Trophoblast cell (in vitro differentiated cells and primary cell): ENCODE measurements at regions not wholly inside any gene's neighbourhood (a gene's known extent, or its start where the extent isn't known, plus 50 kb on each side); places are given as distances from the start of the nearest gene placed in this dataset.

ENCODE experiments used
- DNase-seq, 2 donors: peaks; one replicate each; pipeline ENCODE4 v3.0.0-alpha.2; 2016
- H2AFZ ChIP-seq: 2 replicates; pipeline ENCODE4 v1.6.1; 2013; ENCODE audit warnings: low read length, moderate library complexity, mild to moderate bottlenecking; ENCODE audit not compliant: insufficient read depth, poor library complexity
- H2AK5ac ChIP-seq: 2 replicates; pipeline ENCODE4 v1.6.1; 2013; ENCODE audit warnings: mild to moderate bottlenecking, low read length
- H2BK120ac ChIP-seq: 2 replicates; pipeline ENCODE4 v1.6.1; 2013; ENCODE audit warnings: low read length, mild to moderate bottlenecking, moderate library complexity; ENCODE audit not compliant: insufficient read depth, poor library complexity
- H2BK12ac ChIP-seq: 2 replicates; pipeline ENCODE4 v1.6.1; 2013; ENCODE audit warnings: mild to moderate bottlenecking, low read length, moderate library complexity
- H2BK5ac ChIP-seq: 2 replicates; pipeline ENCODE4 v1.6.1; 2013; ENCODE audit warnings: low read length, low read depth, moderate library complexity, mild to moderate bottlenecking; ENCODE audit not compliant: poor library complexity
- H3K14ac ChIP-seq: 2 replicates; pipeline ENCODE4 v1.6.1; 2013; ENCODE audit warnings: mild to moderate bottlenecking, low read length
- H3K18ac ChIP-seq: 2 replicates; pipeline ENCODE4 v1.6.1; 2013; ENCODE audit warnings: mild to moderate bottlenecking, low read length
- H3K23ac ChIP-seq: 2 replicates; pipeline ENCODE4 v1.6.1; 2013; ENCODE audit warnings: low read length
- H3K27ac ChIP-seq: 2 replicates; pipeline ENCODE4 v1.5.1; 2013; ENCODE audit warnings: low read depth, mild to moderate bottlenecking, inconsistent platforms, low read length, moderate library complexity
- H3K27me3 ChIP-seq: 2 replicates; pipeline ENCODE4 v1.6.1; 2013; ENCODE audit warnings: inconsistent platforms, mild to moderate bottlenecking, low read length, moderate library complexity; ENCODE audit not compliant: insufficient read depth
- H3K36me3 ChIP-seq, 2 experiments: 1 replicate in 1 of 2; 2 replicates in 1 of 2; pipeline ENCODE4 v1.6.1; 2013; ENCODE audit warnings: low read length in 2 of 2, mild to moderate bottlenecking in 2 of 2, moderate library complexity in 1 of 2; ENCODE audit not compliant: insufficient read depth in 2 of 2, control insufficient read depth in 1 of 2
- H3K4ac ChIP-seq: 2 replicates; pipeline ENCODE4 v1.6.1; 2013; ENCODE audit warnings: low read depth, mild to moderate bottlenecking, low read length, moderate library complexity
- H3K4me1 ChIP-seq, 2 experiments: 1 replicate in 1 of 2; 2 replicates in 1 of 2; pipeline ENCODE4 v1.6.1; 2013; ENCODE audit warnings: low read length in 2 of 2, mild to moderate bottlenecking in 2 of 2, moderate library complexity in 1 of 2; ENCODE audit not compliant: insufficient read depth in 2 of 2, control insufficient read depth in 1 of 2
- H3K4me2 ChIP-seq: 2 replicates; pipeline ENCODE4 v1.6.1; 2013; ENCODE audit warnings: inconsistent platforms, mild to moderate bottlenecking, low read length, moderate library complexity
- H3K4me3 ChIP-seq: 2 replicates; pipeline ENCODE4 v1.5.1; 2013; ENCODE audit warnings: mild to moderate bottlenecking, low read depth, low read length, inconsistent platforms
- H3K79me1 ChIP-seq: one replicate; pipeline ENCODE4 v1.6.1; 2013; ENCODE audit warnings: low read length
- H3K79me2 ChIP-seq: 2 replicates; pipeline ENCODE4 v1.6.1; 2013; ENCODE audit warnings: low read length, mild to moderate bottlenecking; ENCODE audit not compliant: control insufficient read depth, insufficient read depth, poor library complexity
- H3K9ac ChIP-seq: 2 replicates; pipeline ENCODE4 v1.6.1; 2013; ENCODE audit warnings: mild to moderate bottlenecking, low read length
- H3K9me3 ChIP-seq: 2 replicates; pipeline ENCODE4 v1.6.1; 2013; ENCODE audit warnings: low read depth, mild to moderate bottlenecking, control low read depth, inconsistent platforms, low read length; ENCODE audit not compliant: insufficient read depth
- H4K12ac ChIP-seq: 2 replicates; pipeline ENCODE4 v1.6.1; 2013; ENCODE audit warnings: low read depth, mild to moderate bottlenecking, low read length, moderate library complexity
- H4K8ac ChIP-seq: 2 replicates; pipeline ENCODE4 v1.6.1; 2013; ENCODE audit warnings: low read depth, mild to moderate bottlenecking, low read length, moderate library complexity
- H4K91ac ChIP-seq: one replicate; pipeline ENCODE4 v1.6.1; 2013; ENCODE audit warnings: low read depth, mild to moderate bottlenecking, low read length, moderate library complexity
- WGBS: extraction: QIAGEN DNeasy Blood & Tissue Kit; methylation state at CpG from one replicate; pipeline ENCODE4 v1.1.7; 2013; ENCODE audit warnings: missing lambda C conversion rate; ENCODE audit not compliant: insufficient read length, insufficient coverage; ENCODE audit errors: extremely low coverage; 5-methylcytosine and 5-hydroxymethylcytosine counted together

DNA sequence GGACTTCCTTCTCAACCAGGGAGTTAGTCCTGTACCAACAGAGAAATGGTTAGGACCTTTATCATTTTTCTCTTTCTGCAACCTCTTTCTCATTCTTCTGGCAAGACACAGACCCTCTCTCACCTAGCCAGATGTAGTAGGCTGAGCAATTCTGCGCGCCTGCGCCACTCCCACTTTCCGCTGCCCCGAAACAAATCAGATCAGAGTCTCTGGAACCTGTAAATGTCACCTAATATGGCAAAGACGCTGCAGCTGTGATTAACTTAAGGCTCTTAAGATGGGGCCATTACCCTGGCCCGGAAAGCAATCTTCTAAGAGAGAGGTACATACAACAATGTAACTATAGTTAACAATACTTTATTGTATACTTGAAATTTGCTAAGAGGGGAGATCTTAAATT is 94.3 kb upstream of the ASIC2 start:
- Histone ChIP-seq H2BK5ac (no peak overlapping the region), H2BK12ac (no peak overlapping the region), H3K4me2 (no peak overlapping the region), H3K4me1 (peaks cover 9 to 18% of the 10 kb centered on the region in 2 experiments), H3K36me3 (no peaks in the 10 kb centered on the region), H2AK5ac (no peak overlapping the region), H3K79me2 (no peaks in the 10 kb centered on the region), H3K14ac (no peak overlapping the region), H3K9me3 (no peaks in the 10 kb centered on the region), H3K27ac (no peak overlapping the region), H3K79me1 (peaks cover 8% of the 10 kb centered on the region), H3K4ac (no peak overlapping the region), H4K8ac (no peak overlapping the region), H3K9ac (no peak overlapping the region), H4K12ac (no peak overlapping the region), H3K4me3 (no peak overlapping the region), H2AFZ (no peak overlapping the region), H3K27me3 (no peaks in the 10 kb centered on the region), H3K18ac (no peak overlapping the region), H2BK120ac (no peak overlapping the region), H3K23ac (no peak overlapping the region), H4K91ac (no peak overlapping the region)
- no CpG with 5 or more reads among the region's 7 CpGs for WGBS
- DNase-seq: no peak

DNA sequence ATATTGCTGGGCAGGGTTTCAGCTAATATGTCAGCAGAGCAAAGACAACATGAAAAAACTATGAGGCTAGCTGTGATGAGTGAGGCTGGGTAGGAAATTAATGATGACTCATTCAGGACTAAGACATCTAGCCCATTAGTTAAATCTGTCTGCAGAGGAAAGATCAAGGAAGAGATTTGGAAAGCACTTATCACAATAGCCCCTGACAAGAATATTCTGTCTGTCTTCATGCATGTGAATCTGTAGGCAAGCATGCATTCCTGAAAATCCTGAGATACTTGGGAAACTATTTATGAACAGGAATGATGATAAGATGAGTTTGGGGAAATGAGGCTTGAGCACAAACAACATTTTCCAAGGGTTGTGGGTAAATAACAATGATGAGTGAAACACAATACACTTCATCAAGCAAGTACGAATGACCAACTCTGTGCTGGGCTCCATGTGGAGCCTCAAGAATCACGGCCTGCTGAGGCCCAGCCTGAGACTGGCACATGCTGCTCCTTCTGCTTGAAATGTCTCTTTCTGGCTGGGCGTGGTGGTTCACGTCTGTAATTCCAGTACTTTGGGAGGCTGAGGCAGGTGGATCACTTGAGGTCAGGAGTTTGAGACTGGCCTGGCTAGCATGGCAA is 96.5 kb upstream of the ASIC2 start:
- no CpG with 5 or more reads among the region's 4 CpGs for WGBS
- peak; percentile 64 to 93 for DNase-seq
- H3K18ac ChIP-seq: no peak overlapping the region
- H4K12ac ChIP-seq: no peak overlapping the region
- H3K9ac ChIP-seq: no peak overlapping the region
- H3K4ac ChIP-seq: no peak overlapping the region
- peaks cover 8% of the 10 kb centered on the region for H3K79me1 ChIP-seq
- no peaks in the 10 kb centered on the region for H3K27me3 ChIP-seq
- H2BK5ac ChIP-seq: peak overlapping the region; percentile 58
- peak overlapping the region; percentile 32 for H2BK12ac ChIP-seq
- H4K8ac ChIP-seq: no peak overlapping the region
- H2BK120ac ChIP-seq: peak overlapping the region; percentile 64
- H3K36me3 ChIP-seq: no peaks in the 10 kb centered on the region
- H3K9me3 ChIP-seq: no peaks in the 10 kb centered on the region
- peak overlapping the region; percentile 15 for H4K91ac ChIP-seq
- no peaks in the 10 kb centered on the region for H3K79me2 ChIP-seq
- H3K4me1 ChIP-seq: peaks cover 9 to 18% of the 10 kb centered on the region in 2 experiments
- H3K27ac ChIP-seq: peak overlapping the region; percentile 30
- no peak overlapping the region for H3K14ac ChIP-seq
- no peak overlapping the region for H3K4me2 ChIP-seq
- H3K23ac ChIP-seq: no peak overlapping the region
- no peak overlapping the region for H3K4me3 ChIP-seq
- H2AFZ ChIP-seq: no peak overlapping the region
- no peak overlapping the region for H2AK5ac ChIP-seq

DNA sequence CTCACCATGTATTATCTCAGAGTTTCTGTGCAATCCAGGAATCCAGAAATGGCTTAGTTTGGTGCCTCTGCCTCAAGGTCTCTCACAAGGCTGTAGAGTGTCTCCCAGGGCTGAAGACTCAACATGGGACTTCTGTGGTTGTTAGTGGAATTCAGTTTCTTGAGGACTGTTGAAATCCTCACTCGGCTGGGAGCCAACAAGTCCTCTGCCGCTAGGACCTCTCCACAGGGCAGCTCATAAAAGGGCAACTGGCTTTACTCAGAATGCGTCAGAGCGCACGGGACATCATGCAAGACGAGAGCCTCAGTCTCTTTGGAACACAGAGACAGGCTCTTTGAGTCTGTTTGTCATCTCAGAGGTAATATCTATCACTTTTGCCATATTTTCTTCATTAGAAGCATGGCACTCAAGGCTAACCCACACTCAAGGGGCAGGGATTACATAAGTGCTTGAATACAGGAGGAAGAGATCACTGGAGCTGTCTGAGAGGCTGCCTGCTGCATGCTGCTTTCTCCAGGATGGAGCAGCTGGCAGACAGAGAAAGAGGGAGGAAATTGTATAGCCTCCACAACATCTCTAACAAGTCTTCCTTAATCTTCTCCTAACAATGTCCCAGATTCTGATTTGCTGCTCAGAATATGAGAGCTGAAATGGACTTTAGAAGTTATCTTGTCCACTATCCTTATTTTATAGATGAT is 97.5 kb upstream of the ASIC2 start:
- WGBS: no CpG with 5 or more reads among the region's 6 CpGs
- no peak overlapping the region for H3K23ac ChIP-seq
- no peaks in the 10 kb centered on the region for H3K27me3 ChIP-seq

GRCh38 chr17:33396818-33397217 is 103.7 kb upstream of the ASIC2 start:
- Histone ChIP-seq H3K36me3 (no peaks in the 10 kb centered on the region), H2AK5ac (no peak overlapping the region), H4K91ac (no peak overlapping the region), H3K79me2 (no peaks in the 10 kb centered on the region), H2BK12ac (no peak overlapping the region), H3K18ac (no peak overlapping the region), H4K8ac (no peak overlapping the region), H3K4me1 (no peaks in the 10 kb centered on the region), H2BK5ac (no peak overlapping the region), H3K79me1 (no peaks in the 10 kb centered on the region), H2BK120ac (no peak overlapping the region), H3K14ac (no peak overlapping the region), H3K9me3 (peaks cover 1% of the 10 kb centered on the region), H3K23ac (no peak overlapping the region), H2AFZ (no peak overlapping the region), H3K27ac (no peak overlapping the region), H3K9ac (no peak overlapping the region), H4K12ac (no peak overlapping the region), H3K4me2 (no peak overlapping the region), H3K4ac (no peak overlapping the region), H3K4me3 (no peak overlapping the region), H3K27me3 (no peaks in the 10 kb centered on the region)
- DNase-seq: peak in 1 of 2 donors; percentile 18
- WGBS: no CpG with 5 or more reads among the region's 3 CpGs

More for the DNA sequence above, 97.5 kb upstream of the ASIC2 start:
- DNase-seq: peak; percentile 66 to 77
- Histone ChIP-seq H2AFZ (no peak overlapping the region), H3K4me3 (no peak overlapping the region), H3K9me3 (no peaks in the 10 kb centered on the region), H3K18ac (no peak overlapping the region), H2AK5ac (no peak overlapping the region), H2BK5ac (no peak overlapping the region), H2BK12ac (peak overlapping the region; percentile 82), H3K4me2 (no peak overlapping the region), H3K79me2 (no peaks in the 10 kb centered on the region), H2BK120ac (no peak overlapping the region), H3K4me1 (peaks cover 9 to 18% of the 10 kb centered on the region in 2 experiments), H3K27ac (no peak overlapping the region), H3K79me1 (peaks cover 8% of the 10 kb centered on the region), H3K36me3 (no peaks in the 10 kb centered on the region), H3K14ac (no peak overlapping the region), H3K9ac (no peak overlapping the region), H4K91ac (peak overlapping the region; percentile 4), H4K8ac (no peak overlapping the region), H3K4ac (no peak overlapping the region), H4K12ac (no peak overlapping the region)
